Transverse colon (tissue), 4 donors: ENCODE measurements at regions not wholly inside any gene's neighbourhood (a gene's known extent, or its start where the extent isn't known, plus 50 kb on each side); places are given as distances from the start of the nearest gene placed in this dataset.

ENCODE experiments used
- DNase-seq: peaks from one replicate; pipeline ENCODE4 v3.0.0-alpha.2; 2019
- H3K27ac ChIP-seq, 4 donors: fragments of 200-600 bp; sonication (generic); 2 replicates each; pipeline ENCODE4 v1.5.1; 2016 to 2018; ENCODE audit warnings: inconsistent platforms in 4 of 4
- H3K27me3 ChIP-seq: fragments of 200-600 bp; sonication (generic); 2 replicates; pipeline ENCODE4 v1.5.1; 2017; ENCODE audit warnings: inconsistent platforms
- H3K36me3 ChIP-seq, 4 donors: fragments of 200-600 bp; sonication (generic); 2 replicates each; pipeline ENCODE4 v1.5.1; 2017 to 2019; ENCODE audit warnings: inconsistent platforms in 4 of 4
- H3K4me1 ChIP-seq, 4 donors: fragments of 200-600 bp; sonication (generic); 2 replicates each; pipeline ENCODE4 v1.5.1; 2017 to 2020; ENCODE audit warnings: inconsistent platforms in 4 of 4
- H3K4me3 ChIP-seq, 4 donors: fragments of 200-600 bp; sonication (generic); 1 replicate in 1 of 4; 2 replicates in 3 of 4; pipeline versions ENCODE4 v1.5.1 to v1.6.1; 2017 to 2019; ENCODE audit warnings: inconsistent platforms in 4 of 4
- H3K9me3 ChIP-seq, 2 donors: fragments of 200-600 bp; sonication (generic); 2 replicates each; pipeline ENCODE4 v1.5.1; 2017 to 2019; ENCODE audit warnings: inconsistent platforms in 2 of 2
- EP300 ChIP-seq: sonication (generic); formaldehyde crosslinking; IDR thresholded peaks from one replicate; pipeline ENCODE4 v1.6.1; 2017; ENCODE audit warnings: antibody characterized with exemption, low read depth
- POLR2A ChIP-seq: fragments of 450-650 bp; IDR thresholded peaks from one replicate; pipeline ENCODE4 v1.6.1; 2016; ENCODE audit warnings: antibody characterized with exemption, mild to moderate bottlenecking, moderate library complexity
- POLR2AphosphoS5 ChIP-seq, 3 donors: sonication (generic); formaldehyde crosslinking; IDR thresholded peaks; one replicate each; pipeline ENCODE4 v1.6.1; 2016; ENCODE audit warnings: antibody characterized with exemption in 3 of 3
- WGBS, 2 donors: methylation state at CpG; one replicate each; pipeline ENCODE4 v1.1.5; 2018; ENCODE audit warnings: low coverage in 1 of 2; 5-methylcytosine and 5-hydroxymethylcytosine counted together
- in situ Hi-C, 4 donors: fragments of 200-750 bp; cut with MboI; loops; one replicate each; pipeline versions ENCODE4 v1.15.0 to v1.15.1; 2017; ENCODE audit warnings: low sequenced_read_pairs in 3 of 4, low pct_ligation_motif_present in 1 of 4, low pct_unique_long_range_greater_than_20kb in 1 of 4
- intact Hi-C: fragments of 100-400 bp; cut with DNase I; formaldehyde crosslinking; loops from one replicate; pipeline ENCODE4 v1.15.1; 2023; ENCODE audit warnings: low total_unique reads
- TF ChIP-seq, protein P1 (sequence below), 5 experiments: fragments of 200-600 bp in 3 of 5; fragments of 450-650 bp in 2 of 5; sonication (generic) in 3 of 5; IDR thresholded peaks; 1 replicate in 2 of 5; 2 replicates in 3 of 5; pipeline ENCODE4 v1.5.1; 2016 to 2017; ENCODE audit warnings: antibody characterized with exemption in 5 of 5, inconsistent platforms in 3 of 5, mild to moderate bottlenecking in 2 of 5, moderate library complexity in 1 of 5

DNA sequence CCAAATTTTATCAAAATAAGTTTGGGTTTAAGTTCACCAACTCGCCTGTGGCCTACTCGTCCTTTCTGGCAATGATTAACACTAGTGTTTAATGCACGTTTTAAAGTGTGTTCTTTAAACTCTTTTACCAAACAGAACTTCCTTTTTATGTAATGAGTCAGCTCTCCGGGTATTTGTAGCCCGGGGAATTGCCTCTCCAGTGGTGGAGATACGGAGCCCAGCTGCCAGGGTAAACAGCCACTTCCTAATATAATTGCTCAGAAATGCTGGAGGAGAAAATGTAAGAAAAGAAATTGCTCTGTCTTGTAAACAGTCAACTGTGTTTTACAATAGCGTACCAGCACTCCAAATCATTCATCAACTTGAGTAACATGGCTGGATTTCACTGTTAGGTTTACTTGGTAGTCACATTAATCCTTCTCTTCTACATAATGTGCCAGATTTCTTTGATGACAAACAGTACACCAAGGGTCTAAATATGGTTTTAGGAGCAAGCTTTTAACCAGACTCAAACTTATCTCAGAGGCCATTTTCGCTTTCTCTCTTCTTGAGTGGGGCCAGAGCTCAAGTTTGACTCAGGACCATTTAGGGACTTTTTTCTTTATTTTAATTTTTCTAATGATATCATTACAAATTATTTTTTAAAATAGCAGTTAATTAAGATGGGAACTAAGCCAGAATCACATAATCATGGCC is 101.2 kb upstream of the SLC38A2 start:
- intact Hi-C loops: no loop called here
- Histone ChIP-seq H3K27ac (peak overlapping the region; percentile 77 to 84 (median 81)), H3K36me3 (no peaks in the 10 kb centered on the region), H3K4me1 (peaks cover 11 to 31% (median 23%) of the 10 kb centered on the region in 4 donors), H3K27me3 (no peaks in the 10 kb centered on the region), H3K4me3 (peak overlapping the region in 1 of 4 donors; percentile 16), H3K9me3 (no peaks in the 10 kb centered on the region)
- peak; percentile 75 for DNase-seq
- in situ Hi-C loops: loop anchor here in 1 of 4 donors (10.0 kb wide), 1 partner anchor 89 kb away; no protein-coding TSS in a partner anchor
- WGBS, 2 donors: 7 to 8% methylated on average over 8 of the region's 8 CpGs
- TF ChIP-seq, protein P1, sequence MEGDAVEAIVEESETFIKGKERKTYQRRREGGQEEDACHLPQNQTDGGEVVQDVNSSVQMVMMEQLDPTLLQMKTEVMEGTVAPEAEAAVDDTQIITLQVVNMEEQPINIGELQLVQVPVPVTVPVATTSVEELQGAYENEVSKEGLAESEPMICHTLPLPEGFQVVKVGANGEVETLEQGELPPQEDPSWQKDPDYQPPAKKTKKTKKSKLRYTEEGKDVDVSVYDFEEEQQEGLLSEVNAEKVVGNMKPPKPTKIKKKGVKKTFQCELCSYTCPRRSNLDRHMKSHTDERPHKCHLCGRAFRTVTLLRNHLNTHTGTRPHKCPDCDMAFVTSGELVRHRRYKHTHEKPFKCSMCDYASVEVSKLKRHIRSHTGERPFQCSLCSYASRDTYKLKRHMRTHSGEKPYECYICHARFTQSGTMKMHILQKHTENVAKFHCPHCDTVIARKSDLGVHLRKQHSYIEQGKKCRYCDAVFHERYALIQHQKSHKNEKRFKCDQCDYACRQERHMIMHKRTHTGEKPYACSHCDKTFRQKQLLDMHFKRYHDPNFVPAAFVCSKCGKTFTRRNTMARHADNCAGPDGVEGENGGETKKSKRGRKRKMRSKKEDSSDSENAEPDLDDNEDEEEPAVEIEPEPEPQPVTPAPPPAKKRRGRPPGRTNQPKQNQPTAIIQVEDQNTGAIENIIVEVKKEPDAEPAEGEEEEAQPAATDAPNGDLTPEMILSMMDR (IDR thresholded peaks at IDR 0.05): peak in 1 of 5 experiments; percentile 20
- TF ChIP-seq POLR2A: no peak
- TF ChIP-seq POLR2AphosphoS5 (IDR thresholded peaks at IDR 0.05): peak in 2 of 3 donors; percentile 49 to 61

DNA sequence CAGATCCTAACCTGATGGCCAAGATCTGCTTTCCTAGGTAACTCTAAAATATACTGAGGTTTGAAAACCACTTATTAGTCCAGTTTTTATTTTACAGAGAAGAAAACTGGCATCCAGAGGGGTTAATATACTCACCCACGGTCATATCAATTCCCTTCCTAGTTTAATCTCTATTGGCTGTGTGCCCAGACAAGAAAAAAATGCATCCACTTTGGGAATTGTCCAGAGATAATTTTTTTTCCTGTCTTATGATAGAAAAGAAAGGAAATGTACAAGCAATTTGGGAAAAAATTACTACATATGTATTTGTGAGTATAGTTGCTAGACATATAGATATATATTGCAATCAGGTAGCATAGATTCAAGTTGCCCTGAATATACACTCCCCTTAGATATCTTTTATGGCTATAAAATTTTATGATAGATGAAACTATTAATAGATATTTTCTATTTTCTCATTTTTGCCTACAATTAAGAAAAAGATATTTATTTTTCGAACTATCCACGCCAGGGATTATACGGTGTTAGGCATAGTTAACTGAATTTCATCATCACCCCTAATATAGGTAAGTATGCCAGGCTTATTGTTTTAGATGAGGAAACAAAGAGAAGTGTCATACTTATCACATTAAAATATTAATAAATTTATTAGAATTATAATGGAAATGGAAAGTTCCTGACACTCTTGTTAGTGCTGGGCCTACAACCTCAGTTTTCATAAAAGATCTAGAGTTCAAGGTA is 100.5 kb upstream of the SLC38A2 start:
- WGBS, 2 donors: 30 to 41% methylated on average over 4 of the region's 4 CpGs
- no peak for TF ChIP-seq EP300
- Histone ChIP-seq H3K4me3 (no peak overlapping the region), H3K4me1 (peaks cover 11 to 31% (median 23%) of the 10 kb centered on the region in 4 donors), H3K9me3 (no peaks in the 10 kb centered on the region), H3K27me3 (no peaks in the 10 kb centered on the region), H3K36me3 (no peaks in the 10 kb centered on the region), H3K27ac (peak overlapping the region; percentile 77 to 84 (median 81))
- DNase-seq: no peak
- intact Hi-C loops: no loop called here
- in situ Hi-C loops: loop anchor here in 1 of 4 donors (10.0 kb wide), 1 partner anchor 88 kb away; no protein-coding TSS in a partner anchor

DNA sequence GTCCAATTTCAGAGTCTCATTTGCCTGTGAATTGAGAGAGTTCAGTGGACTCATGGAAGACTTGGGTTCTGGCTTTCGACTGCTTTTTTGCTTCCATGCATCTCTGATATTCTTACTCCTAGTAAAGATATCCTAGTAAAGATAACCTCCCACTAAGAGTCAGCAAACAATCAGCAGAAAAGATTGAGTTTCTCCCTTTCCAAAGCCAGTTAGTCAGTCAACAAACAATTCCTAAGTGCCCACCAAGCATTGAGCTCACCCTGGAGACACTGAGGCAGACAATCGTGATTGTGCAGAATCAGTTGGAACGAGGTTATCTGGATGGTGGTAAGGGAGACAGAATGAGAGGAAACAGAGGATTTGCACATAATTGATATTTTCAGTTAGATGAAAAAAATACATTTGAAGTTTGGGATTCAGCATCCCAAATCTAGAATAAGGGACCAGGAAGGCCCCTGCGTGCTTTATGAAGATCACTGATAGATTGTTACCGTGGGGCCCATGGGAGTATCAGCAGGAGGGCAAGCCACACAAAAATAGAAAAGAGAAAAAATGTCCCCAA is 99.7 kb upstream of the SLC38A2 start:
- Histone ChIP-seq H3K27me3 (no peaks in the 10 kb centered on the region), H3K9me3 (no peaks in the 10 kb centered on the region), H3K27ac (peak overlapping the region in 2 of 4 donors; percentile 82 to 84), H3K36me3 (no peaks in the 10 kb centered on the region), H3K4me3 (no peak overlapping the region), H3K4me1 (peaks cover 11 to 31% (median 22%) of the 10 kb centered on the region in 4 donors)
- intact Hi-C loops (no loop called here), in situ Hi-C loops (loop anchor here in 1 of 4 donors (10.0 kb wide), 1 partner anchor 87 kb away; no protein-coding TSS in a partner anchor)
- no peak for DNase-seq
- 86 to 87% methylated on average over 4 to 5 of the region's 5 CpGs for WGBS, 2 donors
- TF ChIP-seq, protein P1 (IDR thresholded peaks at IDR 0.05): no peak
- TF ChIP-seq POLR2A: no peak
- no peak for TF ChIP-seq POLR2AphosphoS5 (IDR thresholded peaks at IDR 0.05)
- no peak for TF ChIP-seq EP300

DNA sequence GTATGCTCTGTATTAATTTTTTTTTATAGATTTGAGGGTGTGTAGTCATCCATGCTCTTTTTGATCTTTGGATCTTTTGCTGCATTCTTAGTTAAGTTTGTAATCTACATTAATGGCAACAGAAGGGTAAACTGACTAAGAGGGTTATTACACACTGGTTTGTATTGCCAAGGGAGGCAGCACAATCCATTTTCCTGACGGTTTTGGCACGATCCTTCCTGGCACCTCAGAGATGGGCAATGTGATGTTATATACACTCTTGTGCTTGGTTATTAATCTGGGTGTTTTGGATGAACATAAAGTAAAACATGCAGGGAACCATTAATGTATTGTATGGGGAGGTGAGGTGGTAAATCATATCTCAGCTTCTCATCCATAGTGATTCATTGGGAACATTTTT is 98.8 kb upstream of the SLC38A2 start:
- Histone ChIP-seq H3K27me3 (no peaks in the 10 kb centered on the region), H3K9me3 (no peaks in the 10 kb centered on the region), H3K4me3 (no peak overlapping the region), H3K36me3 (no peaks in the 10 kb centered on the region), H3K27ac (no peak overlapping the region), H3K4me1 (peaks cover 11 to 31% (median 21%) of the 10 kb centered on the region in 4 donors)
- in situ Hi-C loops: loop anchor here in 1 of 4 donors (10.0 kb wide), 1 partner anchor 87 kb away; no protein-coding TSS in a partner anchor
- TF ChIP-seq EP300 (no peak), POLR2A (no peak), POLR2AphosphoS5 (IDR thresholded peaks at IDR 0.05) (no peak)
- TF ChIP-seq, protein P1 (IDR thresholded peaks at IDR 0.05): no peak
- no peak for DNase-seq
- intact Hi-C loops: no loop called here
- 69 to 91% methylated on average over 2 of the region's 2 CpGs for WGBS, 2 donors
